K562 (cell line): ENCODE measurements at regions not wholly inside any gene's neighbourhood (a gene's known extent, or its start where the extent isn't known, plus 50 kb on each side); places are given as distances from the start of the nearest gene placed in this dataset.

Experiments used
- ATAC-seq: fragments of 200-7000 bp; cut with Tn5 transposase; 3 replicates; pipeline ENCODE4 v1.9.1; 2020; ENCODE audit warnings: moderate library complexity
- BruUV-seq: library from RNA; stranded (reverse); fragments of 400-500 nt; replicated peaks from 2 replicates; lab custom pipeline; 2021; lab: Mats Ljungman, UMichigan
- CTCF ChIA-PET: fragments of 300-600 bp; formaldehyde crosslinking; extraction: SDS; loops from one replicate; lab custom pipeline; 2021; ENCODE audit warnings: low intra/inter-chr PET ratio; lab: Yijun Ruan, JAX
- POLR2A ChIA-PET: fragments of 300-600, 350-650 bp; sonication (Branson Sonifier 250); formaldehyde crosslinking; extraction: SDS; loops from one replicate; lab custom pipeline; 2021; ENCODE audit warnings: antibody characterized with exemption, inconsistent platforms; lab: Yijun Ruan, JAX
- DNase-seq, 4 experiments: peaks; one replicate each; pipeline versions ENCODE4 v3.0.0 to v3.0.0-alpha.2; 2011 to 2018; ENCODE audit warnings: low spot score in 3 of 4, mixed read lengths in 3 of 4; ENCODE audit errors: extremely low read depth in 1 of 4
- FAIRE-seq: peaks from 2 replicates; lab custom pipeline; 2011; peaks lifted over from hg19 to GRCh38; lab: Jason Lieb, UNC
- H2AFZ ChIP-seq: 2 replicates; pipeline ENCODE4 v1.6.0; 2011; ENCODE audit warnings: low read depth, low read length, control low read depth, inconsistent platforms
- H3K27ac ChIP-seq: fragments of 200-600 bp; 3 replicates; pipeline ENCODE4 v1.8.0; 2011; ENCODE audit warnings: low read depth, mild to moderate bottlenecking, control low read depth, inconsistent platforms, low read length, moderate library complexity, mixed read lengths; ENCODE audit errors: extremely low read depth
- H3K27me3 ChIP-seq, 2 experiments: fragments of 300-600 bp in 1 of 2; 2 replicates in 1 of 2; 3 replicates in 1 of 2; pipeline versions ENCODE4 v1.6.0 to v1.8.0; 2011; ENCODE audit warnings: inconsistent platforms in 2 of 2, low read length in 2 of 2, mild to moderate bottlenecking in 1 of 2, mixed read lengths in 1 of 2, moderate library complexity in 1 of 2; ENCODE audit not compliant: control insufficient read depth in 2 of 2, insufficient read depth in 2 of 2
- H3K36me3 ChIP-seq: fragments of 300-600 bp; 3 replicates; pipeline ENCODE4 v1.8.0; 2011; ENCODE audit warnings: mild to moderate bottlenecking, low read length, inconsistent platforms; ENCODE audit not compliant: control insufficient read depth, insufficient read depth
- H3K4me1 ChIP-seq, 2 experiments: fragments of 200-600 bp in 1 of 2; replicated peaks in 1 of 2; 2 replicates in 1 of 2; 3 replicates in 1 of 2; pipeline versions ENCODE4 v1.5.1 to v1.8.0; 2011; ENCODE audit warnings: inconsistent platforms in 2 of 2, low read length in 2 of 2, mild to moderate bottlenecking in 1 of 2, mixed read lengths in 1 of 2, moderate library complexity in 1 of 2; ENCODE audit not compliant: control insufficient read depth in 2 of 2, insufficient read depth in 2 of 2
- H3K4me2 ChIP-seq: 2 replicates; pipeline ENCODE4 v1.6.1; 2011; ENCODE audit warnings: low read length, control low read depth, inconsistent platforms, mixed read lengths; ENCODE audit not compliant: insufficient read depth
- H3K4me3 ChIP-seq: fragments of 200-600 bp; sonication (generic), shearing (Covaris generic); 2 replicates; pipeline ENCODE4 v1.5.1; 2016; ENCODE audit warnings: control low read depth, inconsistent platforms
- H3K79me2 ChIP-seq: fragments of 200-600 bp; 3 replicates; pipeline ENCODE4 v1.8.0; 2011; ENCODE audit warnings: low read length, inconsistent platforms; ENCODE audit not compliant: control insufficient read depth, insufficient read depth
- H3K9ac ChIP-seq, 2 experiments: 2 replicates each; pipeline versions ENCODE4 v1.6.0 to v1.6.1; 2011; ENCODE audit warnings: low read depth in 2 of 2, low read length in 2 of 2, control low read depth in 1 of 2, inconsistent platforms in 1 of 2, mild to moderate bottlenecking in 1 of 2, mixed read lengths in 1 of 2; ENCODE audit not compliant: insufficient read depth in 1 of 2
- H3K9me1 ChIP-seq: one replicate; pipeline ENCODE4 v1.6.0; 2011; ENCODE audit warnings: inconsistent platforms, mild to moderate bottlenecking, low read length, moderate library complexity; ENCODE audit not compliant: control insufficient read depth, insufficient read depth
- H3K9me3 ChIP-seq: replicated peaks from 2 replicates; pipeline ENCODE4 v1.5.1; 2011; ENCODE audit warnings: low read depth, low read length, inconsistent platforms; ENCODE audit not compliant: control insufficient read depth, insufficient read depth
- H4K20me1 ChIP-seq: replicated peaks from 2 replicates; pipeline ENCODE4 v1.6.1; 2011; ENCODE audit warnings: low read length, inconsistent platforms, mixed read lengths; ENCODE audit not compliant: control insufficient read depth, insufficient read depth
- BCL6 ChIP-seq: fragments of 250-450 bp; sonication (Bioruptor Pico); IDR thresholded peaks from 2 replicates; pipeline ENCODE4 v1.4.0; 2020
- CBX2 ChIP-seq: fragments of 200-600 bp; sonication (generic); IDR thresholded peaks from one replicate; pipeline ENCODE4 v1.6.1; 2012; ENCODE audit warnings: mild to moderate bottlenecking, low read length, inconsistent platforms; ENCODE audit not compliant: insufficient read depth, poor library complexity, severe bottlenecking
- CHD1 ChIP-seq: fragments of 200-600 bp; sonication (generic); IDR thresholded peaks from one replicate; pipeline ENCODE4 v1.6.1; 2012; ENCODE audit warnings: mild to moderate bottlenecking, moderate library complexity, low read length, inconsistent platforms
- EP400 ChIP-seq: fragments of 450-650 bp; IDR thresholded peaks from 2 replicates; pipeline ENCODE4 v1.6.1; 2017; ENCODE audit warnings: antibody characterized with exemption, mild to moderate bottlenecking, moderate library complexity
- FOXJ2 ChIP-seq: fragments of 200-800 bp; sonication (Bioruptor generic); IDR thresholded peaks from 2 replicates; pipeline ENCODE4 v1.6.1; 2016; ENCODE audit warnings: missing genetic modification characterization, missing compliant biosample characterization
- FUS ChIP-seq: fragments of 200-400 bp; formaldehyde crosslinking; optimal IDR thresholded peaks from 2 replicates; pipeline ENCODE3; 2017; ENCODE audit warnings: low read depth, low read length
- MAZ ChIP-seq, 2 experiments: fragments of 450-650 bp in 1 of 2; sonication (generic) in 1 of 2; formaldehyde crosslinking; IDR thresholded peaks in 1 of 2; conservative IDR thresholded peaks in 1 of 2; 2 replicates each; pipeline versions ENCODE4 v1.4.0 to v1.5.0; 2020; ENCODE audit warnings: mild to moderate bottlenecking in 1 of 2, missing genetic modification reagents in 1 of 2
- NR4A1 ChIP-seq, 2 experiments: fragments of 250-450 bp in 1 of 2; fragments of 450-650 bp in 1 of 2; sonication (Bioruptor Pico) in 1 of 2; IDR thresholded peaks; 2 replicates each; pipeline versions ENCODE4 v1.4.0 to v1.6.1; 2016 to 2020; ENCODE audit warnings: mild to moderate bottlenecking in 2 of 2, missing compliant biosample characterization in 1 of 2, missing genetic modification characterization in 1 of 2, moderate library complexity in 1 of 2
- RBM14 ChIP-seq: fragments of 200-400 bp; formaldehyde crosslinking; IDR thresholded peaks from 2 replicates; pipeline ENCODE4 v1.6.1; 2018; ENCODE audit warnings: low read depth, mild to moderate bottlenecking, low read length, moderate library complexity, borderline replicate concordance; ENCODE audit not compliant: insufficient read depth
- RFX5 ChIP-seq: IDR thresholded peaks from 2 replicates; pipeline ENCODE4 v1.6.1; 2011; ENCODE audit warnings: low read depth, mild to moderate bottlenecking, improper control_type of control experiment, low read length
- SETDB1 ChIP-seq: IDR thresholded peaks from one replicate; pipeline ENCODE4 v1.6.1; 2012; ENCODE audit warnings: low read length, control low read depth, inconsistent platforms
- SNIP1 ChIP-seq: fragments of 450-650 bp; IDR thresholded peaks from 2 replicates; pipeline ENCODE4 v1.7.1; 2017; ENCODE audit warnings: low read depth, mild to moderate bottlenecking
- THRAP3 ChIP-seq: fragments of 450-650 bp; IDR thresholded peaks from 2 replicates; pipeline ENCODE4 v1.6.1; 2016; ENCODE audit warnings: mild to moderate bottlenecking, inconsistent platforms, borderline replicate concordance
- ZNF778 ChIP-seq: fragments of 450-650 bp; formaldehyde crosslinking; IDR thresholded peaks from 2 replicates; pipeline ENCODE4 v1.4.0; 2020; ENCODE audit warnings: mild to moderate bottlenecking, moderate library complexity
- WGBS: fragments of 100-300 bp; shearing (Covaris generic); methylation state at CpG from one replicate; pipeline ENCODE4 v1.1.6; 2016; ENCODE audit warnings: low coverage, mixed read lengths; ENCODE audit not compliant: insufficient coverage; ENCODE audit errors: missing lambda C conversion rate; 5-methylcytosine and 5-hydroxymethylcytosine counted together
- in situ Hi-C: fragments of 300-500 bp; cut with MboI; formaldehyde crosslinking; loops from 4 replicates; pipeline ENCODE4 v1.15.0; 2018; ENCODE audit warnings: inconsistent platforms, mixed read lengths
- intact Hi-C: fragments of 100-400 bp; cut with micrococcal nuclease; formaldehyde crosslinking; loops from 2 replicates; pipeline ENCODE4 v1.14.2; 2022
- TF ChIP-seq, protein P1 (sequence below), 3 experiments: IDR thresholded peaks in 2 of 3; conservative IDR thresholded peaks in 1 of 3; 2 replicates each; pipeline ENCODE4 v1.5.1; 2011 to 2012; ENCODE audit warnings: low read length in 3 of 3, mild to moderate bottlenecking in 3 of 3, control low read depth in 2 of 3, improper control_type of control experiment in 1 of 3, inconsistent platforms in 1 of 3, low read depth in 1 of 3, mixed read lengths in 1 of 3, moderate library complexity in 1 of 3; ENCODE audit not compliant: insufficient read depth in 2 of 3
- TF ChIP-seq, protein P2 (sequence below): fragments of 250-450 bp; sonication (Bioruptor Pico); IDR thresholded peaks from 2 replicates; pipeline ENCODE4 v1.5.0; 2021; ENCODE audit warnings: mild to moderate bottlenecking, borderline replicate concordance
- TF ChIP-seq, protein P3 (sequence below): sonication (generic); formaldehyde crosslinking; IDR thresholded peaks from 2 replicates; pipeline ENCODE4 v1.8.0; 2022; ENCODE audit warnings: missing genetic modification reagents, mild to moderate bottlenecking, borderline replicate concordance

DNA sequence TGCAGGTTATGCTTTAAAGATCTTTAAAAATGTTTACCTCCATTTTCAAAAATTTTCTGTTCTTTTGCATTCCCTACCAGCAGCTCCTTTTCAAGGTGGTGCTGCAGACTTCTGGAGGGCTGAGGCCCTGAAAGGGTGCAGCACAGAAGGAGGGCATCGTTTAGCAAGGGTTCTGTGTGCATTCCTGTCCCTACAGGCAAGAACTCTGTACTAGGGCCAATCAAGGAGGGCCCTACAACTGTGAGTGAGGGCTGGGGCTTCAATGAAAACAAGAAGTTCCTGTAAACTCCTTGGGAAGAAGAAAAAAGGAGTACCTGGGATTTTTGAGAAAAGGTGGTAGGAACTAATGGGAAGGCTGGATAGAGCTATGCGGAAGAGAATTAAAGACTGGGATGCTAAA, 50.7 kb upstream of the CSRP2 start:
- no TSS peak for BruUV-seq
- Histone ChIP-seq H3K9me1 (no peaks in the 10 kb centered on the region), H3K4me2 (no peak overlapping the region), H3K4me3 (no peak overlapping the region), H3K36me3 (no peaks in the 10 kb centered on the region), H3K9ac (no peak overlapping the region), H4K20me1 (no peaks in the 10 kb centered on the region), H3K79me2 (no peaks in the 10 kb centered on the region), H3K27ac (no peak overlapping the region), H3K4me1 (no peaks in the 10 kb centered on the region), H3K27me3 (peaks cover 0 to 2% of the 10 kb centered on the region in 2 experiments; a peak in 1 of 5 replicates), H2AFZ (no peak overlapping the region), H3K9me3 (no peaks in the 10 kb centered on the region)
- ChIA-PET POLR2A (no interaction called here), CTCF (no interaction called here)
- DNase-seq = no peak
- no peak for FAIRE-seq
- WGBS = 0% methylated on average over 1 of the region's 2 CpGs
- intact Hi-C loops (loop anchor here (5.0 kb wide), 1 partner anchor 242 kb away; no protein-coding TSS in a partner anchor), in situ Hi-C loops (no loop called here)
- no peak for ATAC-seq
- TF ChIP-seq, protein P1, sequence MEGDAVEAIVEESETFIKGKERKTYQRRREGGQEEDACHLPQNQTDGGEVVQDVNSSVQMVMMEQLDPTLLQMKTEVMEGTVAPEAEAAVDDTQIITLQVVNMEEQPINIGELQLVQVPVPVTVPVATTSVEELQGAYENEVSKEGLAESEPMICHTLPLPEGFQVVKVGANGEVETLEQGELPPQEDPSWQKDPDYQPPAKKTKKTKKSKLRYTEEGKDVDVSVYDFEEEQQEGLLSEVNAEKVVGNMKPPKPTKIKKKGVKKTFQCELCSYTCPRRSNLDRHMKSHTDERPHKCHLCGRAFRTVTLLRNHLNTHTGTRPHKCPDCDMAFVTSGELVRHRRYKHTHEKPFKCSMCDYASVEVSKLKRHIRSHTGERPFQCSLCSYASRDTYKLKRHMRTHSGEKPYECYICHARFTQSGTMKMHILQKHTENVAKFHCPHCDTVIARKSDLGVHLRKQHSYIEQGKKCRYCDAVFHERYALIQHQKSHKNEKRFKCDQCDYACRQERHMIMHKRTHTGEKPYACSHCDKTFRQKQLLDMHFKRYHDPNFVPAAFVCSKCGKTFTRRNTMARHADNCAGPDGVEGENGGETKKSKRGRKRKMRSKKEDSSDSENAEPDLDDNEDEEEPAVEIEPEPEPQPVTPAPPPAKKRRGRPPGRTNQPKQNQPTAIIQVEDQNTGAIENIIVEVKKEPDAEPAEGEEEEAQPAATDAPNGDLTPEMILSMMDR (IDR thresholded peaks at IDR 0.05 in 2 of 3, conservative IDR thresholded peaks at IDR 0.05 in 1 of 3; ENCODE audit: insufficient read depth in 2 of 3, low read depth in 1 of 3, low read length in 3 of 3) = no peak
- TF ChIP-seq FUS = no peak
- no peak for TF ChIP-seq RFX5
- TF ChIP-seq SNIP1 = no peak
- TF ChIP-seq, protein P2, sequence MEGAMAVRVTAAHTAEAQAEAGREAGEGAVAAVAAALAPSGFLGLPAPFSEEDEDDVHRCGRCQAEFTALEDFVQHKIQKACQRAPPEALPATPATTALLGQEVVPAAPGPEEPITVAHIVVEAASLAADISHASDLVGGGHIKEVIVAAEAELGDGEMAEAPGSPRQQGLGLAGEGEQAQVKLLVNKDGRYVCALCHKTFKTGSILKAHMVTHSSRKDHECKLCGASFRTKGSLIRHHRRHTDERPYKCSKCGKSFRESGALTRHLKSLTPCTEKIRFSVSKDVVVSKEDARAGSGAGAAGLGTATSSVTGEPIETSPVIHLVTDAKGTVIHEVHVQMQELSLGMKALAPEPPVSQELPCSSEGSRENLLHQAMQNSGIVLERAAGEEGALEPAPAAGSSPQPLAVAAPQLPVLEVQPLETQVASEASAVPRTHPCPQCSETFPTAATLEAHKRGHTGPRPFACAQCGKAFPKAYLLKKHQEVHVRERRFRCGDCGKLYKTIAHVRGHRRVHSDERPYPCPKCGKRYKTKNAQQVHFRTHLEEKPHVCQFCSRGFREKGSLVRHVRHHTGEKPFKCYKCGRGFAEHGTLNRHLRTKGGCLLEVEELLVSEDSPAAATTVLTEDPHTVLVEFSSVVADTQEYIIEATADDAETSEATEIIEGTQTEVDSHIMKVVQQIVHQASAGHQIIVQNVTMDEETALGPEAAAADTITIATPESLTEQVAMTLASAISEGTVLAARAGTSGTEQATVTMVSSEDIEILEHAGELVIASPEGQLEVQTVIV (CRISPR knock-in tag) = no peak
- no peak for TF ChIP-seq NR4A1 (CRISPR knock-in tag; IDR thresholded peaks at IDR 0.05)
- TF ChIP-seq NR4A1 (tag; IDR thresholded peaks at IDR 0.05) = no peak
- TF ChIP-seq SETDB1 = no peak
- TF ChIP-seq CBX2 = no peak
- no peak for TF ChIP-seq FOXJ2 (tag)
- TF ChIP-seq RBM14 = no peak
- TF ChIP-seq THRAP3 = no peak
- no peak for TF ChIP-seq BCL6 (CRISPR knock-in tag)
- no peak for TF ChIP-seq EP400
- TF ChIP-seq, protein P3, sequence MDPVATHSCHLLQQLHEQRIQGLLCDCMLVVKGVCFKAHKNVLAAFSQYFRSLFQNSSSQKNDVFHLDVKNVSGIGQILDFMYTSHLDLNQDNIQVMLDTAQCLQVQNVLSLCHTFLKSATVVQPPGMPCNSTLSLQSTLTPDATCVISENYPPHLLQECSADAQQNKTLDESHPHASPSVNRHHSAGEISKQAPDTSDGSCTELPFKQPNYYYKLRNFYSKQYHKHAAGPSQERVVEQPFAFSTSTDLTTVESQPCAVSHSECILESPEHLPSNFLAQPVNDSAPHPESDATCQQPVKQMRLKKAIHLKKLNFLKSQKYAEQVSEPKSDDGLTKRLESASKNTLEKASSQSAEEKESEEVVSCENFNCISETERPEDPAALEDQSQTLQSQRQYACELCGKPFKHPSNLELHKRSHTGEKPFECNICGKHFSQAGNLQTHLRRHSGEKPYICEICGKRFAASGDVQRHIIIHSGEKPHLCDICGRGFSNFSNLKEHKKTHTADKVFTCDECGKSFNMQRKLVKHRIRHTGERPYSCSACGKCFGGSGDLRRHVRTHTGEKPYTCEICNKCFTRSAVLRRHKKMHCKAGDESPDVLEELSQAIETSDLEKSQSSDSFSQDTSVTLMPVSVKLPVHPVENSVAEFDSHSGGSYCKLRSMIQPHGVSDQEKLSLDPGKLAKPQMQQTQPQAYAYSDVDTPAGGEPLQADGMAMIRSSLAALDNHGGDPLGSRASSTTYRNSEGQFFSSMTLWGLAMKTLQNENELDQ = no peak
- no peak for TF ChIP-seq CHD1
- no peak for TF ChIP-seq ZNF778
- TF ChIP-seq MAZ (CRISPR knock-in tag; conservative IDR thresholded peaks at IDR 0.05 in 1 of 2, IDR thresholded peaks at IDR 0.05 in 1 of 2) = no peak
